Hepatocyte (in vitro differentiated cells): ENCODE measurements at regions not wholly inside any gene's neighbourhood (a gene's known extent, or its start where the extent isn't known, plus 50 kb on each side); places are given as distances from the start of the nearest gene placed in this dataset.

Experiments used
- EZH2 ChIP-seq: fragments of 200-600 bp; sonication (generic); IDR thresholded peaks from 2 replicates; pipeline ENCODE4 v1.6.1; 2016; ENCODE audit warnings: antibody characterized with exemption, mild to moderate bottlenecking, borderline replicate concordance
- EZH2phosphoT487 ChIP-seq: fragments of 200-600 bp; sonication (generic); IDR thresholded peaks from one replicate; pipeline ENCODE4 v1.6.1; 2018; ENCODE audit warnings: antibody characterized with exemption, mild to moderate bottlenecking, low read depth, moderate library complexity; ENCODE audit not compliant: unreplicated experiment, severe bottlenecking
- TF ChIP-seq, protein P1 (sequence below): fragments of 200-600 bp; sonication (generic); IDR thresholded peaks from 2 replicates; pipeline ENCODE4 v1.5.1; 2016; ENCODE audit warnings: antibody characterized with exemption, mild to moderate bottlenecking; ENCODE audit not compliant: poor library complexity

DNA sequence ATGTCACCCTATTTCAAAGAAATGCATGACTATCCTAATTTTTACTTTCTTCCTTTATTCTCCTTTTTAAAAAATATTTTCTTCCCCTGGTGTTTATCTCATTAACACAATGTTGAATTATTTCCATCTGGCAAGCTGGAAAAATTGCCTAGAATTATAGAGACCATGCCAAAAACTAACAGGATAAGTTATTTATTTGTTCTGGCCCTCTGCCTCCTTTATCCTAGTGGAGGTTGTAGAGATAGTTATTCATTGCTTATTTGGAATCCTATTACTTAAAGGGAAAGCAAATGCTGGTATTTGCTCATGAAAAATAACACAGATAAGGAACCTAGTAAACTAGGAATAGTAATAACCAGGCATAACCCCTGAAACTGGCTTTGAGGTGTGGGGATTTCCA is 684.9 kb upstream of the KIF2B start:
- TF ChIP-seq, protein P1, sequence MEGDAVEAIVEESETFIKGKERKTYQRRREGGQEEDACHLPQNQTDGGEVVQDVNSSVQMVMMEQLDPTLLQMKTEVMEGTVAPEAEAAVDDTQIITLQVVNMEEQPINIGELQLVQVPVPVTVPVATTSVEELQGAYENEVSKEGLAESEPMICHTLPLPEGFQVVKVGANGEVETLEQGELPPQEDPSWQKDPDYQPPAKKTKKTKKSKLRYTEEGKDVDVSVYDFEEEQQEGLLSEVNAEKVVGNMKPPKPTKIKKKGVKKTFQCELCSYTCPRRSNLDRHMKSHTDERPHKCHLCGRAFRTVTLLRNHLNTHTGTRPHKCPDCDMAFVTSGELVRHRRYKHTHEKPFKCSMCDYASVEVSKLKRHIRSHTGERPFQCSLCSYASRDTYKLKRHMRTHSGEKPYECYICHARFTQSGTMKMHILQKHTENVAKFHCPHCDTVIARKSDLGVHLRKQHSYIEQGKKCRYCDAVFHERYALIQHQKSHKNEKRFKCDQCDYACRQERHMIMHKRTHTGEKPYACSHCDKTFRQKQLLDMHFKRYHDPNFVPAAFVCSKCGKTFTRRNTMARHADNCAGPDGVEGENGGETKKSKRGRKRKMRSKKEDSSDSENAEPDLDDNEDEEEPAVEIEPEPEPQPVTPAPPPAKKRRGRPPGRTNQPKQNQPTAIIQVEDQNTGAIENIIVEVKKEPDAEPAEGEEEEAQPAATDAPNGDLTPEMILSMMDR, result no peak
- TF ChIP-seq EZH2, result no peak
- no peak for TF ChIP-seq EZH2phosphoT487
